Mammary epithelial cell (primary cell): ENCODE measurements at regions not wholly inside any gene's neighbourhood (a gene's known extent, or its start where the extent isn't known, plus 50 kb on each side); places are given as distances from the start of the nearest gene placed in this dataset.

ENCODE experiments used
- CTCF ChIP-seq, 2 donors: IDR thresholded peaks in 1 of 2; conservative IDR thresholded peaks in 1 of 2; 2 replicates each; pipeline ENCODE4 v1.5.1; 2011 to 2012; ENCODE audit warnings: inconsistent platforms in 2 of 2, low read length in 2 of 2, mild to moderate bottlenecking in 2 of 2, control low read depth in 1 of 2, low read depth in 1 of 2; ENCODE audit not compliant: insufficient read depth in 1 of 2; ENCODE audit errors: extremely low read depth in 1 of 2
- EZH2 ChIP-seq: IDR thresholded peaks from 2 replicates; pipeline ENCODE4 v1.6.1; 2012; ENCODE audit warnings: low read length, inconsistent platforms, borderline replicate concordance

DNA sequence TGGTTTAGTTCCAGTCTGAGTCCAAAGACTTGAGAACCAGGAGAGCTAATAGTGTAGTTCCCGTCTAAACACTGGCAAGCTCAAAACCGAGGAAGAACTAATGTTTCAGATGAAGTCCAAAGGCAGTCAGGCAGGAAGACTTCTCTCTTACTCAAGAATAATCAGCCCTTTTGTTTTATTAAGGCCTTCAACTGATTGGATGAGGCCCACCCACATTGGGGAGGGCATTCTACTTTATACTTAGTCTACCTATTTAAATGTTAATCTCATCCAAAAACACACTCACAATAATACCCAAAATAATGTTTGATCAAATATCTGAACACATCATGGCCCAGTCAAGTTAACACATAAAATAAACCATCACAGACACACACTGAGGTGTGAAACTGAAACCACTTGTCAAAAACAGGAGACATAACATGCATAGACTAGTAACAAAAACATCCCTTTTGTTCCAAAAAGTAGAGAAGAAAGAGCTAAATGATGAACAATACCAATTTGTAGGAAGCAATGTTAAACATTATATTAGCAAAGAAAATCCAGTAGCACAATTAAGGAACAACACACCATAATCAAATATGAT, 50.2 kb upstream of the SENP6 start:
- no peak for TF ChIP-seq EZH2
- no peak for TF ChIP-seq CTCF (conservative IDR thresholded peaks at IDR 0.05 in 1 of 2, IDR thresholded peaks at IDR 0.05 in 1 of 2; ENCODE audit: extremely low read depth in 1 of 2, insufficient read depth in 1 of 2, low read depth in 1 of 2, low read length in 2 of 2)
